Endothelial cell (in vitro differentiated cells): ENCODE measurements at regions not wholly inside any gene's neighbourhood (a gene's known extent, or its start where the extent isn't known, plus 50 kb on each side); places are given as distances from the start of the nearest gene placed in this dataset.

Experiments
- DNase-seq: peaks from one replicate; pipeline ENCODE4 v3.0.0; 2021; ENCODE audit warnings: low spot score
- H3K27ac Mint-ChIP-seq: one replicate; pipeline ENCODE4 v1.8.0; 2021; ENCODE audit warnings: mixed read lengths, inconsistent platforms; ENCODE audit not compliant: unreplicated experiment
- H3K27me3 Mint-ChIP-seq: one replicate; pipeline ENCODE4 v1.8.0; 2021; ENCODE audit warnings: mild to moderate bottlenecking, moderate library complexity, mixed read lengths, inconsistent platforms; ENCODE audit not compliant: unreplicated experiment
- H3K36me3 Mint-ChIP-seq: one replicate; pipeline ENCODE4 v1.8.0; 2021; ENCODE audit warnings: mild to moderate bottlenecking, low read depth, mixed read lengths, inconsistent platforms; ENCODE audit not compliant: unreplicated experiment
- H3K4me1 Mint-ChIP-seq: one replicate; pipeline ENCODE4 v1.8.0; 2021; ENCODE audit warnings: mild to moderate bottlenecking, mixed read lengths, inconsistent platforms; ENCODE audit not compliant: unreplicated experiment
- H3K4me3 Mint-ChIP-seq: one replicate; pipeline ENCODE4 v1.8.0; 2021; ENCODE audit warnings: mild to moderate bottlenecking, mixed read lengths, inconsistent platforms; ENCODE audit not compliant: unreplicated experiment
- H3K9me3 Mint-ChIP-seq: one replicate; pipeline ENCODE4 v1.8.0; 2021; ENCODE audit warnings: mixed read lengths, inconsistent platforms; ENCODE audit not compliant: unreplicated experiment
- TF ChIP-seq, protein P1 (sequence below): fragments of 200-600 bp; sonication (generic); IDR thresholded peaks from one replicate; pipeline ENCODE4 v1.5.0; 2021; ENCODE audit warnings: antibody characterized with exemption; ENCODE audit not compliant: unreplicated experiment

DNA sequence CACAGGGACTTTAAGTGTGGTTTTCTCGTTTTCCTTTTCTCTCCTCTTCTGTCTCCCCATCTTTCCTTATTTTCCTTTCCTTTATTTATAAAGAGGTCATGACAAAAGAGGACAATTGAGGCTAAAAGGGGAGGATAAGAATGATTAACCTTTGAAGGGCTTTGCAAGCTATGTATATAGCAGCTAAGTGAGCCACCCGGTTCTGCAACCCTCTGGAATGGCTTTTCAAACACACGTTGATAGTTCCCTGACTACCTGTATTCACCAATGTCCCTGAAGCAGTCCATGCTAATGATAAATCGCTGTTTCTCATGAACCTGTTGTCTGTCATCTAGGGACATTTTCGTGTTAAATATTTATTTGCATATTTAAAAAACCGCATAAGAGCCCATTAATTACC, 124.4 kb upstream of the RALGAPA2 start:
- TF ChIP-seq, protein P1, sequence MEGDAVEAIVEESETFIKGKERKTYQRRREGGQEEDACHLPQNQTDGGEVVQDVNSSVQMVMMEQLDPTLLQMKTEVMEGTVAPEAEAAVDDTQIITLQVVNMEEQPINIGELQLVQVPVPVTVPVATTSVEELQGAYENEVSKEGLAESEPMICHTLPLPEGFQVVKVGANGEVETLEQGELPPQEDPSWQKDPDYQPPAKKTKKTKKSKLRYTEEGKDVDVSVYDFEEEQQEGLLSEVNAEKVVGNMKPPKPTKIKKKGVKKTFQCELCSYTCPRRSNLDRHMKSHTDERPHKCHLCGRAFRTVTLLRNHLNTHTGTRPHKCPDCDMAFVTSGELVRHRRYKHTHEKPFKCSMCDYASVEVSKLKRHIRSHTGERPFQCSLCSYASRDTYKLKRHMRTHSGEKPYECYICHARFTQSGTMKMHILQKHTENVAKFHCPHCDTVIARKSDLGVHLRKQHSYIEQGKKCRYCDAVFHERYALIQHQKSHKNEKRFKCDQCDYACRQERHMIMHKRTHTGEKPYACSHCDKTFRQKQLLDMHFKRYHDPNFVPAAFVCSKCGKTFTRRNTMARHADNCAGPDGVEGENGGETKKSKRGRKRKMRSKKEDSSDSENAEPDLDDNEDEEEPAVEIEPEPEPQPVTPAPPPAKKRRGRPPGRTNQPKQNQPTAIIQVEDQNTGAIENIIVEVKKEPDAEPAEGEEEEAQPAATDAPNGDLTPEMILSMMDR = no peak
- no peak for DNase-seq
- no peak overlapping the region for H3K27ac Mint-ChIP-seq
- peaks cover 2% of the 10 kb centered on the region for H3K36me3 Mint-ChIP-seq
- H3K27me3 Mint-ChIP-seq = peaks cover 7% of the 10 kb centered on the region
- no peak overlapping the region for H3K4me3 Mint-ChIP-seq
- H3K9me3 Mint-ChIP-seq = no peaks in the 10 kb centered on the region
- H3K4me1 Mint-ChIP-seq = peaks cover 2% of the 10 kb centered on the region

DNA sequence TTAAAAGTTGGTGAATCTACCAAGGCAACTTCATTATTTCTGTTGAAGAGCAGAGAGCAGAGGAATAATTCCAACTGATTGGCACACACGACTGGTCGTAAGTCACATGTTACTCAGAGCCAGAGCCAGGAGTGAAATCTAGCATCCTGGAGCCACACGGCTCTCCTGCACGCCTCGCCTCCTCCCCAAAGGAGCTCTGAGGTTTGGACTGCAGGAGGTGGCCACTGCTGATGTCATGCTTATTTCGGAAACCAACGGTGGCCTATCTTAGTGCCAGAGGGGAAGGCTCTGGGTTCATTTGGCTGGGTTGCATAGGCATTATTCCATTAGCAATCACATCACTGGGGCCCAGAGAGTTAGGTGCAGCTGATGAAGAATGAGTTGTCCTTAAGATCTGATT, 123.5 kb upstream of the RALGAPA2 start:
- H3K9me3 Mint-ChIP-seq = no peaks in the 10 kb centered on the region
- no peak overlapping the region for H3K27ac Mint-ChIP-seq
- H3K27me3 Mint-ChIP-seq = peaks cover 8% of the 10 kb centered on the region
- H3K4me3 Mint-ChIP-seq = no peak overlapping the region
- DNase-seq = no peak
- peaks cover 2% of the 10 kb centered on the region for H3K4me1 Mint-ChIP-seq
- H3K36me3 Mint-ChIP-seq = peaks cover 6% of the 10 kb centered on the region
- TF ChIP-seq, protein P1 = no peak

DNA sequence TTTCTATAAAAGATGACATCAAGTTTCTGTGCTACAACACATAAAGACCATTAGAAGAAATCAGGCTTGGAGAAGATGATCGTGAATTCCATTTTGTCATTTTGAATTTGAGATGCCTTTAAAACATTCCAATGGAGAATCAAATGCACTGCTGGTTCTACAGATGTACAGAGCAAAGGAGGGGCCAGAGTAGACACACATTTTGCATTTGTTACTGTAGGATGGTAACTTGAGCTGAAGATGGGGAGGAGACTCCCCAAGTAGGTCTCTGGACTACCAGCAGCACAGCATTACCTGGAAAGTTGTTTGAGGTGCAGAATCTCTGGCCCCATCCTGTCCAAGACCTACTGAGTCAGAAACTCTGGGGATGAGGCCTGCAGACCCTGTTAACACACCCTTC, 121.6 kb upstream of the RALGAPA2 start:
- peaks cover 6% of the 10 kb centered on the region for H3K9me3 Mint-ChIP-seq
- H3K4me1 Mint-ChIP-seq = peaks cover 2% of the 10 kb centered on the region
- H3K4me3 Mint-ChIP-seq = no peak overlapping the region
- H3K36me3 Mint-ChIP-seq = peaks cover 12% of the 10 kb centered on the region
- H3K27me3 Mint-ChIP-seq = peaks cover 8% of the 10 kb centered on the region
- H3K27ac Mint-ChIP-seq = no peak overlapping the region
- TF ChIP-seq, protein P1 = no peak
- DNase-seq = no peak

DNA sequence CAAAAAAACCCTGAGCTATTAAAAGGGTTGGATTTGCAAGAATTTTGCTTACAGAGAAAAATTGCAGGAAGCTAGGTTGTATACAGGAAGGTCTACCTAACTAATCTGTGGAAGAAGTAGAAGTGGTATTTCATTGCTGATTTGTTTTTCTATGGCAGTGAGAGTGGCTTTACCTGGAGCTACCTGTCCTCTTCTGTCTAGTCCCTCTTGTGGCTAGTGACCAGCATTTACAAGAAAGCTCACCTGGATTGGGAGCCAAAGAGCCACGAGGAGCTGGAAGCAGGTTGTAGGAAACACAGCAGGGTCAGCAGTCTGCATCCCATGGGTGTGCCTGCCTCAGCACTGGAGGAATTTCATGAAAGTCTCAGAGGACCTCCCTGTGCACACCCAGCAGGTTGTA, 120.3 kb upstream of the RALGAPA2 start:
- H3K9me3 Mint-ChIP-seq = peaks cover 6% of the 10 kb centered on the region
- no peak for DNase-seq
- peaks cover 2% of the 10 kb centered on the region for H3K4me1 Mint-ChIP-seq
- H3K4me3 Mint-ChIP-seq = no peak overlapping the region
- peaks cover 18% of the 10 kb centered on the region for H3K36me3 Mint-ChIP-seq
- peaks cover 8% of the 10 kb centered on the region for H3K27me3 Mint-ChIP-seq
- H3K27ac Mint-ChIP-seq = no peak overlapping the region
- TF ChIP-seq, protein P1 = no peak

DNA sequence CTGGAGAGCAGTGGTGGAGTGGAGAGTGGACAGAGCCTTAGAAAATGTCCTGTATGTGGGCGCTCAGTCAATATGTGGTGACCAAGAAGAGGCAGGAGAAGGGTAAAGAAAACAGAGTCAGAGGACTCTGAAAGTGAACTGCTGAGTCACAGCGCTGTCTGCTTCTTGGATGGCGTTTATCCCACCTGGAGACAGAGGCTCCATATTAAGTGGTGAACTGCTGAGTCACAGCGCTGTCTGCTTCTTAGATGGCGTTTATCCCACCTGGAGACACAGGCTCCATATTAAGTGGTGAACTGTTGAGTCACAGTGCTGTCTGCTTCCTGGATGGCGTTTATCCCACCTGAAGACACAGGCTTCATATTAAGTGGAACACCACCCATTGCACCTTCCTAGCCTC, 119.3 kb upstream of the RALGAPA2 start:
- DNase-seq = no peak
- Mint-ChIP-seq H3K27ac (no peak overlapping the region), H3K36me3 (peaks cover 18% of the 10 kb centered on the region), H3K27me3 (peaks cover 7% of the 10 kb centered on the region), H3K9me3 (peaks cover 6% of the 10 kb centered on the region), H3K4me3 (no peak overlapping the region), H3K4me1 (no peaks in the 10 kb centered on the region)
- TF ChIP-seq, protein P1 = no peak
